ENCODE measurements at regions not wholly inside any gene's neighbourhood (a gene's known extent, or its start where the extent isn't known, plus 50 kb on each side); places are given as distances from the start of the nearest gene placed in this dataset.

- Histone ChIP-seq H3K79me2 (ENCODE audit: insufficient read depth, low read length) (no peaks in the 10 kb centered on the region), H3K27me3 (ENCODE audit: insufficient read depth, low read length) (peaks cover 11% of the 10 kb centered on the region), H3K9ac (ENCODE audit: low read length) (no peak overlapping the region), H4K20me1 (ENCODE audit: insufficient read depth, low read length) (no peaks in the 10 kb centered on the region), H3K4me3 (ENCODE audit: insufficient read depth, low read depth, low read length) (no peak overlapping the region), H3K4me1 (ENCODE audit: insufficient read depth, low read length) (no peaks in the 10 kb centered on the region), H2AFZ (ENCODE audit: low read depth, low read length) (no peak overlapping the region), H3K27ac (ENCODE audit: low read depth, low read length) (no peak overlapping the region), H3K36me3 (ENCODE audit: insufficient read depth, low read length) (no peaks in the 10 kb centered on the region), H3K4me2 (ENCODE audit: low read length) (no peak overlapping the region), H3K9me3 (ENCODE audit: insufficient read depth, low read depth, low read length) (no peaks in the 10 kb centered on the region)
- Mint-ChIP-seq H3K9me3 (ENCODE audit: unreplicated experiment) (no peaks in the 10 kb centered on the region), H3K4me3 (ENCODE audit: unreplicated experiment) (no peak overlapping the region), H3K27me3 (ENCODE audit: low read depth, unreplicated experiment) (peaks cover 8% of the 10 kb centered on the region), H3K36me3 (ENCODE audit: low read depth, unreplicated experiment) (no peaks in the 10 kb centered on the region), H3K4me1 (ENCODE audit: low read depth, unreplicated experiment) (no peaks in the 10 kb centered on the region), H3K27ac (ENCODE audit: unreplicated experiment) (no peak overlapping the region)
- TF ChIP-seq EZH2 (IDR thresholded peaks at IDR 0.05; ENCODE audit: insufficient read depth, low read length) (no peak), CTCF (IDR thresholded peaks at IDR 0.05; ENCODE audit: insufficient read depth, low read depth, low read length) (no peak)
- no peak for DNase-seq (ENCODE audit: low read depth)
- no peak for FAIRE-seq
These were observed 151.9 kb upstream of the MYL2 start for GRCh38 chr12:111072299-111072698.

DNA sequence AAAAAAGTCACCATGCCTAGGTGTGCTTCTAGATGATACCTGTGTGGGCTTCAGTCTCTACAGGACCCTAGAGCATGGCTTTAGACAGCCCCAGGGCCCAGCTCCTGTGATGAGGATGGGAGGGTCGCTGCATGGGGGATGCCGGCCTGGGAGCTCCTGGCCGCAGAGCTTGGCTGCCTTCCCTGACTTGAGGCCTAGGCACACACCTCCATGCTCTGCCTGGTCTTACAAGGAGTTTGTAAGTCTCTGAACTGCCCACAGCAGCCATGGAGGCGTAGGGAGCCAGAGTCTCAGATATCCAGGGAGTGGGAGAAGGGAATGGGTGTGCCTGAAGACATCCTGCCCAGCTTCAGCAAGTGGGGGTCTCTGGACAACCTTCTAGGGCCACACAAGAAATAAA, 149.5 kb upstream of the MYL2 start:
- H3K36me3 Mint-ChIP-seq (ENCODE audit: low read depth, unreplicated experiment), result no peaks in the 10 kb centered on the region
- peaks cover 6% of the 10 kb centered on the region for H3K27me3 ChIP-seq (ENCODE audit: insufficient read depth, low read length)
- no peaks in the 10 kb centered on the region for H3K4me1 ChIP-seq (ENCODE audit: insufficient read depth, low read length)
- no peaks in the 10 kb centered on the region for H3K36me3 ChIP-seq (ENCODE audit: insufficient read depth, low read length)
- no peaks in the 10 kb centered on the region for H3K4me1 Mint-ChIP-seq (ENCODE audit: low read depth, unreplicated experiment)
- H3K4me2 ChIP-seq (ENCODE audit: low read length), result no peak overlapping the region
- no peak overlapping the region for H2AFZ ChIP-seq (ENCODE audit: low read depth, low read length)
- H3K9ac ChIP-seq (ENCODE audit: low read length), result no peak overlapping the region
- H3K27me3 Mint-ChIP-seq (ENCODE audit: low read depth, unreplicated experiment), result peaks cover 5% of the 10 kb centered on the region
- no peak overlapping the region for H3K4me3 ChIP-seq (ENCODE audit: insufficient read depth, low read depth, low read length)
- no peaks in the 10 kb centered on the region for H3K9me3 ChIP-seq (ENCODE audit: insufficient read depth, low read depth, low read length)
- DNase-seq (ENCODE audit: low read depth) (no peak), FAIRE-seq (no peak)
- TF ChIP-seq CTCF (IDR thresholded peaks at IDR 0.05; ENCODE audit: insufficient read depth, low read depth, low read length) (no peak), EZH2 (IDR thresholded peaks at IDR 0.05; ENCODE audit: insufficient read depth, low read length) (no peak)
- H3K27ac Mint-ChIP-seq (ENCODE audit: unreplicated experiment), result no peak overlapping the region
- H3K9me3 Mint-ChIP-seq (ENCODE audit: unreplicated experiment), result no peaks in the 10 kb centered on the region
- no peak overlapping the region for H3K27ac ChIP-seq (ENCODE audit: low read depth, low read length)
- no peak overlapping the region for H3K4me3 Mint-ChIP-seq (ENCODE audit: unreplicated experiment)
- H3K79me2 ChIP-seq (ENCODE audit: insufficient read depth, low read length), result no peaks in the 10 kb centered on the region
- H4K20me1 ChIP-seq (ENCODE audit: insufficient read depth, low read length), result no peaks in the 10 kb centered on the region

DNA sequence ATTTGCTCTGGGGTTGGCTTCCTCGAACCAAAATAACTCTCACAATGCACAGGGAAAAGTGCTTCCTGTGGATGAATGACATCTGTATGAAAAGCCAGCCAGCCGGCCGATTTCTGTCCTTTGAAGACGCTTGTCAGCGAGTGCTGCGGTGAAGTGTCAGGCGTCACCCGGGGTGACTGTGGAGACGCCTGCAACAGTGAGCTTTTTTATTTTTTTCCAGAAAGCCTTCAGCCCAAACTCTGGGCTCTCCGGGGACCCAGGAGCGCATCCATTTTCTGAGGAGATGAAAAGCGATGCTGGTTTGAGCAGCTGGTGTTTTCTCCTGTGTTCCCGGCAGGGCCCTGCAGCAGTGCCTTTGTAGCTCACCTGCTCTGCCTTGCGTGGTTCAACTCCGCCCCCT, 147.9 kb upstream of the MYL2 start:
- Histone ChIP-seq H3K27ac (ENCODE audit: low read depth, low read length) (no peak overlapping the region), H3K27me3 (ENCODE audit: insufficient read depth, low read length) (peaks cover 5% of the 10 kb centered on the region), H3K4me1 (ENCODE audit: insufficient read depth, low read length) (no peaks in the 10 kb centered on the region), H4K20me1 (ENCODE audit: insufficient read depth, low read length) (no peaks in the 10 kb centered on the region), H3K4me2 (ENCODE audit: low read length) (no peak overlapping the region), H3K9ac (ENCODE audit: low read length) (no peak overlapping the region), H3K79me2 (ENCODE audit: insufficient read depth, low read length) (no peaks in the 10 kb centered on the region), H3K36me3 (ENCODE audit: insufficient read depth, low read length) (no peaks in the 10 kb centered on the region), H2AFZ (ENCODE audit: low read depth, low read length) (no peak overlapping the region), H3K4me3 (ENCODE audit: insufficient read depth, low read depth, low read length) (no peak overlapping the region), H3K9me3 (ENCODE audit: insufficient read depth, low read depth, low read length) (no peaks in the 10 kb centered on the region)
- no peak for TF ChIP-seq EZH2 (IDR thresholded peaks at IDR 0.05; ENCODE audit: insufficient read depth, low read length)
- Mint-ChIP-seq H3K36me3 (ENCODE audit: low read depth, unreplicated experiment) (no peaks in the 10 kb centered on the region), H3K9me3 (ENCODE audit: unreplicated experiment) (no peaks in the 10 kb centered on the region), H3K27ac (ENCODE audit: unreplicated experiment) (no peak overlapping the region), H3K4me1 (ENCODE audit: low read depth, unreplicated experiment) (no peaks in the 10 kb centered on the region), H3K4me3 (ENCODE audit: unreplicated experiment) (no peak overlapping the region), H3K27me3 (ENCODE audit: low read depth, unreplicated experiment) (peaks cover 11% of the 10 kb centered on the region)
- DNase-seq (ENCODE audit: low read depth), result no peak
- no peak for FAIRE-seq
